Right cardiac atrium (tissue), 5 donors: ENCODE measurements at regions not wholly inside any gene's neighbourhood (a gene's known extent, or its start where the extent isn't known, plus 50 kb on each side); places are given as distances from the start of the nearest gene placed in this dataset.
A peak's percentile ranks its signal among the peaks of the same experiment; 100 is the strongest.
"Not testable (repeated sequence)": the region's sequence is repeated elsewhere in the genome, so short reads cannot be mapped to it uniquely, and the experiment has no call there.

ENCODE experiments used
- ATAC-seq, 2 donors: fragments of 200-7000 bp; cut with Tn5 transposase; one replicate each; pipeline versions ENCODE4 v1.8.0 to v1.9.1; 2020; ENCODE audit warnings: moderate library complexity in 2 of 2, mild to moderate bottlenecking in 1 of 2
- DNase-seq, 3 donors: peaks; one replicate each; pipeline ENCODE4 v3.0.0-alpha.2; 2020
- H3K27ac ChIP-seq: one replicate; pipeline ENCODE4 v1.5.1; 2013; ENCODE audit warnings: mild to moderate bottlenecking, low read length, control low read depth, moderate library complexity
- H3K27me3 ChIP-seq: one replicate; pipeline ENCODE4 v1.6.1; 2013; ENCODE audit not compliant: control insufficient read depth, insufficient read depth
- H3K4me1 ChIP-seq: one replicate; pipeline ENCODE4 v1.6.1; 2013; ENCODE audit warnings: low read length; ENCODE audit not compliant: control insufficient read depth, insufficient read depth
- H3K4me3 ChIP-seq: one replicate; pipeline ENCODE4 v1.5.1; 2013; ENCODE audit warnings: low read length, control low read depth
- H3K9me3 ChIP-seq: one replicate; pipeline ENCODE4 v1.6.1; 2013; ENCODE audit warnings: low read length; ENCODE audit not compliant: control insufficient read depth
- WGBS: extraction: QIAGEN DNeasy Blood & Tissue Kit; methylation state at CpG from one replicate; pipeline ENCODE4 v1.1.7; 2013; 5-methylcytosine and 5-hydroxymethylcytosine counted together
- intact Hi-C, 4 donors: fragments of 100-400 bp; cut with DNase I; formaldehyde crosslinking; loops; one replicate each; pipeline versions ENCODE4 v1.11.0 to v1.14.0; 2022 to 2023
- donor health status: healthy with polysubstance abuse.
- donor health status: DM: no; HTN: yes; CAD: no.
- donor health status: DM: no; HTN: no; CAD: no.
- donor health status: DM: no; HTN: yes; CAD: no; lungs with severe emphysema.
- donor health status: DM: yes; HTN: yes; CAD: no.

DNA sequence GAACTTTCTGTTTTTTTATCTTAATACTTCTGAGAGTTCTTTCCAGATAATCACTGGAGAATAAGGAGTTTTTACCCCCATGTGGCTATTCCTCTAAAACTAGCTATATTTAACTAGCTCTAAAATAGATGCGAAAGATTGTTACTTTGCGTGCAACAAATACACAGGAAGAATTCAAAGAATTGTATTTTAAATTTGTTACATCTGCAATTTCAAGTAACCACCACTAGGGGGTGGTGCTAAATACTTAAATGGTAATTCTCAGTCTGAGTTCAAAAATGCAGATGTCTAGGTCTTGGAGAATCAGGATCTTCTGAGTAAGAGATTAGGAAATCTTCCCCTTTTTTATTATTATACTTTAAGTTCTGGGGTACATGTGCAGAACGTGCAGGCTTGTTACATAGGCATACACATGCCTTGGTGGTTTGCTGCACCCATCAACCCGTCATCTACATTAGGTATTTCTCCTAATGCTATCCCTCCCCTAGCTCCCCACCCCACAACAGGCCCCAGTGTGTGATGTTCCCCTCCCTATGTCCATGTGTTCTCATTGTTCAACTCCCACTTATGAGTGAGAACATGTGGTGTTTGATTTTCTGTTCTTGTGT is 346.9 kb downstream of the GOLGA6L6 start:
- H3K27ac ChIP-seq, H3K9me3 ChIP-seq, H3K4me1 ChIP-seq, H3K27me3 ChIP-seq, ATAC-seq, H3K4me3 ChIP-seq, DNase-seq, intact Hi-C loops: not testable (repeated sequence)
- 72% methylated on average over 4 of the region's 4 CpGs for WGBS

DNA sequence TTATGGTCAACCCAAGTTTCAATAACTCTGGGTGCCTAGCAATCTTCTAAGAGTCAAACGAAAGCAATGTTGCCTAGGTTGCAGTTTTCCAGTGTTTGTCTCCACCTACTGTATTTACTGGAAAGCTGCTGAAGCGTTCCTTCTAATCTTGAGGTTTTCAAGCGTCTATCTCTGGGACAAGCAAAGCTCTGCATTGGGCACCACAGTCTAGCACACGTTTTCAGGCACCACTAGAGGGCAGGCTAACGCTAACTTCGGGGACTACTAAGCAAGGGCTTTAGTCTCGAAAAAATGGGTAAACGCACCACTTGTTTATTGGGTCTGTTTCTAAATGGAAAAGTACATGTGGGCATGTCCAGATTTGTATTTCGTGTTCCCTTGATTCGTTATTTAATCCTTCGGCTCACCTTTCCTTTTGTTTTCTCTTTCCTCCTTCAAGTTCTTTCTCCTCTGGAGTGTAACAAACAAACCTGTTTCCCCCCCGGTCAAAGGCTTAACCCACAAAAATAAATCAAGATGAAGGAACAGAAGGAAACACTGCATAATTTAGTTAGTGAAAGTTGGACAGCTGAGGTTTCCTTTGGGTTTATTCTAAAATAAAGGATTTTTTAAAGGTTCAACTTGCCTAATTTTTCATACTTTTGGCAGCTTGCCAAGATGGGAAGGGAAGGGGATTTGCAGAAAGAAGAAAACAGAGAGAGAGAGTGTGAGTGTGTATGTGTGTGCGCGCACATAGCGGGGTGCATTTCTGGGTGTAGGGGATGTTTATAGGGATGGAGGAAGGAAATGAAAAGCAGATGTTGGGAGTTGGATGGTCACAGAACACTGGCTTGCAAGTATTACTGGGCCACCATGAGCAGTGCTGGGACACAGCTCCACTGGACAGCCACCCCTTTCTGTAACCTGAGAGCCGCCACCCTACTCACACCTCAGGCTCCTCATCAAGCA is 348.3 kb downstream of the GOLGA6L6 start:
- H3K9me3 ChIP-seq, H3K4me1 ChIP-seq, H3K27me3 ChIP-seq, intact Hi-C loops, H3K27ac ChIP-seq, H3K4me3 ChIP-seq: not testable (repeated sequence)
- WGBS = 43% methylated on average over 15 of the region's 16 CpGs
- peak; percentile 87 to 92 for ATAC-seq
- peak; percentile 45 to 88 (median 69) for DNase-seq

DNA sequence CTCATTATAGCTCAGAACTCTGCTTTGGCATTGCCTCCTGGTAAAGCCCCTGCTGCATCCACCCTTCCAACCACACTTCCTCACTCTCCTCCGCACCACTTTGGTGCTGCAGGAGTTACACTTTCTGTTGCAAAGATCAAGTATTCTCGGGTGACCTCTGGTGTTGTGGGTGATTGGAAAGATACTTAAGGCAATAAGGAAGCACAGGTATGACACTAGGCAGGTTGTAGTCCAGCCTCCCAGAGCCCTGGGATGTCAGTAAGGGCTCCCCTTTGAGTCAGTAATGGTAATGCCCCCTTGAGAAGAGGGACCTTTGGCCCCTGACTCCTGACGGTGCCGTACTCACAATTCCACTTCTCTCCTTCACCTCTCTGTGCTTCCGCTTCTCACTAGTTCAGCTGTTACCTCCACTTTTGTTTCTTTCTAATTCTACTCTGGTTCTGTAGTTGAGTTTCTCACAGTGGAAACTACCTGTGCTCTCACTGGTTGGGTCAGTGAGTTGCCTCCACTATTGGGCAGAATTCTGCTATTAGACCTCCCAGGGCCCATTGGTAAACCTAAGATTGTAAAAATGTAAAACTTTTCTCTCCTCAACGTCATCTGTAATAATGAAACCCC is 350.0 kb downstream of the GOLGA6L6 start:
- H3K27ac ChIP-seq, H3K4me1 ChIP-seq, H3K9me3 ChIP-seq, H3K27me3 ChIP-seq, DNase-seq, intact Hi-C loops, ATAC-seq, H3K4me3 ChIP-seq: not testable (repeated sequence)
- 71% methylated on average over 6 of the region's 6 CpGs for WGBS

DNA sequence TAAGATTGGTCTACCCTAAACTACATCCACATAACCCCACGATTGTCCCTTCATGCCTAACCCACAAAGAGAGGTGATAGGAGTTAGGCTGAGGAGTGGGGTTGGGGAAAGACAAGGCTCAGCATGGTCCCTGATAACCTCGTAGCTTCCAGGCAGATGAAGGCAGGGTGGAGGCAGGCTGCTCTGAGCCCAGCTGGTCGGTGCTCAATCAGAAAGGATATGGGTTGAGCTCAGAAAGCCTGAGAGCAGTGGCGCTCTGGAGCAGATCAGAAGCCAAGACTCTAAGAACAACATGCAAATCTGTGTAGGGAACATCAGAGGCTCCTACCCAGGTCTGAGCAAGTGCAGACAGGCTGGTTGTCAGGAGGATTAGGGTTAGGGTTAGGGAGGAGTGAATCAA is 353.0 kb downstream of the GOLGA6L6 start:
- H3K9me3 ChIP-seq, H3K27me3 ChIP-seq, H3K27ac ChIP-seq, intact Hi-C loops, H3K4me1 ChIP-seq, H3K4me3 ChIP-seq, DNase-seq: not testable (repeated sequence)
- ATAC-seq = peak; percentile 25 to 26
- WGBS = 42% methylated on average over 4 of the region's 4 CpGs

DNA sequence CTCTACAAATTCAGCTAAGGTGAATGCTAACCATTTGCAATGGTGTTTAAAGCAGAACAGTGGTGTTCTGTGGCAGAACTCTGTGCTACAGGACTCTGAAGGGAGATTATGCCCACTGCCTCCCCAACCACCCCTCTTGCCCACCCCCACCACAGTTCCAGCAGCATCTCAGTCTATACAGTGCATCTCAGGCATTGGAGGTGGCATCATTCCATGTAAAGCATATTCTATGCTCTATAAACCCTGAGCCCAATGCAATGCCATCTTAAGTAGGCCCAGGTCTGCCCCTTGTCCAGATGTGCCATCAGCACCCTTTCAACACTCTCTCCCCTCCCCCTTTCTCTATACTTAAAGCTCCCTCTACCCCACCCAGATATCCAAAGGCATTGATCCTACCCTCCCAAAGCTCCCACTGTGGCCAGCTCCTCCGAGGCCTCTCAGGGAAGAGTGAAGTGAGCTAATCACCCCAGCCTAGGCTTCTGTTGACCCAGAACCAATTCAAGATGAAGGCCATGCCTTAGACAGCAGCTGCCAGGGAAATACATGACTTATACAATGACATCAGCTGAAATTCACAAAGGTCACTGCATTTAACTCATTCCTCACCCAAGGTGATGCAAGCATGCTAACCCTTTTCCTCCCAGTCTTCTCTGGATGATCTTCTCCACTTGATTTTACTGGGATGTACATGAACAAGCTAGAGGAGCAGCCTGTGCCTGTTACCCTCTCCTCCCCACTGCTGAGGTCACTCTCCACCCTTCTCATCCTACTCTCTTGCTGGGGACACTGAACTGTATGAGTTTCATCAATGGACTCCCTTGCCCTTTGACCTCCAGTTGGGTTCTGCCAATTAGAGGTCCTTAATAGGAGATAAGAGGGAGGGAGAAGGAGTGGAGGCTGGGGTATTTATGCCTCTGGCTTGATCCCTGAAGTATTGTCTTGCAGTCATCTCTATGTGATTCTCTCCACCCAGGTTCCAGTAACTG is 353.9 kb downstream of the GOLGA6L6 start:
- WGBS = 53% methylated on average over 1 of the region's 1 CpG
- H3K4me1 ChIP-seq, H3K4me3 ChIP-seq, intact Hi-C loops, H3K9me3 ChIP-seq, H3K27me3 ChIP-seq, H3K27ac ChIP-seq, DNase-seq: not testable (repeated sequence)
- ATAC-seq = peak; percentile 36 to 43

DNA sequence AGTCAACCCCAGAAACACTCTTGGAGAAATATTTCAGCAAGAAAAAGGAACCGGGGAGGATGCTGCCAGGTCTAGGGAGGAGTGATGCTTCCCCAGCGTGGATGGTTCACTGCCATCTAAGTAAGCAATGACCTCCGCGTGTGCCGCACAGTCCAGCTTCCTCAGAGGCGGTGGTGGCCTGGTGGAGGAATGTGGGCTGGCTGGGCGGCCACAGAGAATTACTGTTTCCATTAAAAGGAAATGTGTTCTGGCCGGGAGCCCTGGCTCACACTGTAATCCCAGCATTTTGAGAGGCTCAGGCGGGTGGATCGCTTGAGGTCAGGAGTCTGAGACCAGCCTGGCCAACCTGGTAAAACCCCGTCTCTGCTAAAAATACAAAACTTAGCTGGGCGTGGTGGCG is 356.7 kb downstream of the GOLGA6L6 start:
- 79% methylated on average over 6 of the region's 13 CpGs for WGBS
- H3K4me1 ChIP-seq, H3K27ac ChIP-seq, intact Hi-C loops, ATAC-seq, H3K9me3 ChIP-seq, H3K4me3 ChIP-seq, DNase-seq, H3K27me3 ChIP-seq: not testable (repeated sequence)

DNA sequence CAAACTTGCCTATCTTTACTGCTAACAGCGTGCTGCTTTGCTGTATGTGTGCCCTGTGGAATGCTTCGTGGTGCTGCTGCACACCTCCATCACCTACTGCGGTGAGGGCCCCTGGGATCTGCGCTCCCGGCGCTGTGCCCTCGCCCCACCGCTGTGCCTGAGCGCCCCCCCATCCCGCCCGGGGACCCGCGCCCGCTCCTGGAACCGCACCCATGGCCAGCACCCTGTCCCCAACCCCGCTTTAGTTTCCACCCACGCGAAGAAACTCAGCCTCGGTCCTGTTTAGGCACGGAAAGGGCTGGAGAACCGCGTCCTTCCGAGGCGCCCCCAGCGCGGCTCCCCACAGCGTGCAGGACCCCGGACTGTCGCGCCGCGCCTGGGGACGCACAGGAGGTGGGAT is 373.4 kb downstream of the GOLGA6L6 start:
- not testable (repeated sequence) for H3K9me3 ChIP-seq
- 67% methylated on average over 33 of the region's 33 CpGs for WGBS

DNA sequence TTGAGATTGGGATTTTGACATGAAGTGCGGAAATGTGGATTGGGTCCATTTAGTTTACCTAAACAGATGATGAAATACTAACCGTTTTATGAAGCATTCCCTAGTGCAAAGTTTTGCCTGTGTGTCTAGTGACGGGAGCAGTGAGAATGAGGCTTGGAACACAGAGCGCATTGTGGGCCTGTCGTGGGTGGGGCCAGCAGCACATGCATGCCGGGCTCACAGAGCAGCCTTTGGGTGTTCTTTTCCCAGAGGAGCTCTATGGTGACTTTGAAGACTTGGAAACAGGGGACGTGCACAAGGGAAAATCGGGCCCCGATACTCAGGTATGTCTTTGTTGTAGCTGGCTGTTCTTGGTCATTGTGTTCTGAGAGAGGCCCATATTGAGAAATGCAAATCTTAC is 388.1 kb downstream of the GOLGA6L6 start:
- H3K27me3 ChIP-seq, H3K9me3 ChIP-seq, ATAC-seq, H3K4me1 ChIP-seq, H3K4me3 ChIP-seq, intact Hi-C loops, H3K27ac ChIP-seq: not testable (repeated sequence)
- WGBS = 88% methylated on average over 7 of the region's 9 CpGs
- DNase-seq = peak in 1 of 3 donors; percentile 2

More for the DNA sequence above, 373.4 kb downstream of the GOLGA6L6 start:
- ATAC-seq (peak in 1 of 2 donors; percentile 36), DNase-seq (peak in 1 of 3 donors; percentile 24)
- H3K4me1 ChIP-seq, intact Hi-C loops, H3K27me3 ChIP-seq, H3K27ac ChIP-seq, H3K4me3 ChIP-seq: not testable (repeated sequence)

DNA sequence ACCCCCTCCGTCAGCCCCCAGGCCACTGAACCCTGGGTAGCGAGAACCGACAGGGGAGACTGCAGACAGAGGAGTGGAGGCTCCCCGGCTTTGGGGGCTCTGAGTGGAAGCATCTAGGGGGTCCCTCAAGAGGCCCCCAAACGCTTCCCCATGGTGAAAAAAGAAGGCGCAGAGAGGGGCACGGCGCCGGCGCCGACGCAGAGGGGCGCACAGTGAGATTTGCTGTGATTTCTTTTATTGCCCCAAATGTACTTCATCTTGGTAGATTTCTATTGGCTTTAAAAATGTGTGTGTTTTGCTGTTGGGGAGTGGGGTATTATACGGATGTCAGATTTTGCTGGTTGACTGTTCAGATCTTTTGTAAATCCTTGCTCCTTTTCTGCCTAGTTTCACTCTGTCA is 392.9 kb downstream of the GOLGA6L6 start:
- H3K27ac ChIP-seq, DNase-seq, H3K4me1 ChIP-seq, intact Hi-C loops, H3K4me3 ChIP-seq, ATAC-seq, H3K27me3 ChIP-seq, H3K9me3 ChIP-seq: not testable (repeated sequence)
- WGBS = 90% methylated on average over 9 of the region's 14 CpGs

DNA sequence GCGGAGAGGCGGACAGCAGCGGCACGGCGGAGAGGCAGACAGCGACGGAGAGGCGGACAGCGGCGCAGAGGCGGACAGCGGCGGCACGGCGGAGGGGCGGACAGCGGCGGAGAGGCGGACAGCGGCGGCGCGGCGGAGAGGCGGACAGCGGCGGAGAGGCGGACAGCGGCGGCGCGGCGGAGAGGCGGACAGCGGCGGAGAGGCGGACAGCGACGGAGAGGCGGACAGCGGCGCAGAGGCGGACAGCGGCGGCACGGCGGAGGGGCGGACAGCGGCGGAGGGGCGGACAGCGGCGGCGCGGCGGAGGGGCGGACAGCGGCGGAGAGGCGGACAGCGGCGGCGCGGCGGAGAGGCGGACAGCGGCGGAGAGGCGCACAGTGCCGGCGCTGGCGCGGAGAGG is 393.6 kb downstream of the GOLGA6L6 start:
- DNase-seq = peak in 2 of 3 donors; percentile 16 to 28
- intact Hi-C loops, H3K27me3 ChIP-seq, H3K27ac ChIP-seq, H3K4me1 ChIP-seq, H3K4me3 ChIP-seq, ATAC-seq, H3K9me3 ChIP-seq: not testable (repeated sequence)
- WGBS = 86% methylated on average over 33 of the region's 73 CpGs
